GM12874 (cell line): ENCODE measurements at regions not wholly inside any gene's neighbourhood (a gene's known extent, or its start where the extent isn't known, plus 50 kb on each side); places are given as distances from the start of the nearest gene placed in this dataset.

Experiments
- CTCF ChIP-seq: IDR thresholded peaks from 2 replicates; pipeline ENCODE4 v1.5.1; 2011; ENCODE audit warnings: low read depth, mild to moderate bottlenecking, control low read depth, low read length, moderate library complexity; ENCODE audit not compliant: insufficient read depth

GRCh38 chr5:82509762-82510161 is 231.6 kb upstream of the RPS23 start:
- no peak for TF ChIP-seq CTCF

- no peak for TF ChIP-seq CTCF
These were observed 221.6 kb upstream of the RPS23 start for GRCh38 chr5:82499725-82500244.

DNA sequence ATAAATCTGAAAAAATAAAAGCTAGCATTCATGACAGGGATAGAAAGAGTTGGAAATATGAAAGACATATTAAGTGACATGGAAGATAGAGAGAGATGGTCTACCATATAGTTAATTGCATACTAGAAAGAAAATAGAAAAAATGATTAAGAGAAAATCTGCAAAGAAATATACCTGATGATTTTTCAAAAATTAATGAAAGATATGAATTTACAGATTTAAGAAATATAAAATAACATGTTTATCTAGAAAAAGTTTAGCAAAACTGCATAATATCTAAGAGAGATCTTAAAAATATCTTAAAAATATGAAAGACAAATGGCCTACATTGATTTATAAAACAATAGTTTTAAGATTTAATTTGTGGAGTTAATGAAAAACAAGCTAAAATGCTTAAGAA is 219.1 kb upstream of the RPS23 start:
- TF ChIP-seq CTCF, result no peak

DNA sequence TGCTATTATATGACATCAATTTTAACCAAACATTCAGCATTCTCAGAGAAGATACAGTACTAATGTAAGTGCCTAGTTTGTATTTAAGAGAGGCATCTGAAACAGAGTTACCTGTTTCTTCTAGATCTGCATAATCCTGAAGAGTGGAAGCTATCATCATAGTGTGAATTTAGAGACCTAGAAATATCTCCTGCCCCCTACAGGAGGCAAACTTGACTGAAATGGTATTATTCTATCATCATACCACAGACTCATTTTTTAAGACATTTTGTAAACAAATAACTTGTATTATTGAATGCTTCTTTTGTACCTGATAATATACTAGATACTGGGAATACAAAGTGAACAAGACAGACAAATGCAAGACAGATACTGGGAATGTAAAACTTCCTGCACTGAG is 216.8 kb upstream of the RPS23 start:
- no peak for TF ChIP-seq CTCF

DNA sequence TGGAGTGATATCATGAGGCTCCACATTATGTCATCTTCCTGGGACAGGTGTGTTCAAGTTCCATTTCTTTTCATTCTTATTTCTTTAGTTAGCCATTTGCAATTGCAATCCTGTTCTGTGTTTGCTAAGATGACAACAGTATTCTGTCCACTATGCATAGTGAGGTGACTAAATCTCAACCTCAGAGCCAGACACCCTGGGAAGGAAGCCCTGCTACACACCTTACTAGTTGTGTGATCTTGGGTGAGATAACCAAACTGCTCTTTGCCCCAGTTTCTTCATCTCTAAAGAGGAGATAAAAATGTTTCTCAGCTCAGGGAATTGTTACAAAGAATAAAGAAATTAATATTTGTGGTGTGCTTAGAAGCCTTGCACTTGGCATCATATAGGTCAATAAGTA is 215.1 kb upstream of the RPS23 start:
- TF ChIP-seq CTCF, result no peak

GRCh38 chr5:82491397-82491796 is 213.2 kb upstream of the RPS23 start:
- TF ChIP-seq CTCF, result no peak

DNA sequence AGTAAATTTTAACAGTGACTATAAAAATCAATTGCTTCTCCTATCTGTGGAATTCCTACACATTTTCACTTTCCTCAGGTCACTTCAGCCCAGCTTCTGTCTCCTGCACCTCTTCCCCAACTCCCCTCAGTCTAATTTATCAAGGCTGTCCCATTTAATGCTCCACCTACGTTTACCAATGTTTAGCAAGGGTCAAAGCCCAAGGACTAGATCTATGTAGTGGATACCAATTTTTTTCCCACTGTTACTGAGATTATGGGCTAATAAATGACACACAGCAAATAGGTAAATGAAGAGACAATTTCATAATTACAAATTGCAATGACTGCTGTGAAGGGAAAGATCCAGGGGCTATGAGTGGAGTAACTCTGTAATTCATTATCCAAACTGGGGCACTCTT is 211.5 kb upstream of the RPS23 start:
- TF ChIP-seq CTCF, result no peak

- TF ChIP-seq CTCF, result no peak
These were observed 209.0 kb upstream of the RPS23 start for GRCh38 chr5:82487131-82487530.
